Embryonic facial prominence (tissue), 1 donor: ENCODE measurements at regions not wholly inside any gene's neighbourhood (a gene's known extent, or its start where the extent isn't known, plus 50 kb on each side); places are given as distances from the start of the nearest gene placed in this dataset.
"Not testable (repeated sequence)": the region's sequence is repeated elsewhere in the genome, so short reads cannot be mapped to it uniquely, and the experiment has no call there.

ENCODE experiments used
- DNase-seq: peaks from one replicate; pipeline ENCODE4 v3.0.0-alpha.2; 2016; ENCODE audit errors: extremely low spot score

- not testable (repeated sequence) for DNase-seq
Measured at GRCh38 chr2:111395350-111396128, 274.8 kb downstream of the BCL2L11 start.

- DNase-seq = not testable (repeated sequence)
Measured at GRCh38 chr2:111400598-111401253, 280.0 kb downstream of the BCL2L11 start.

GRCh38 chr2:111401270-111402140, 280.8 kb downstream of the BCL2L11 start:
- not testable (repeated sequence) for DNase-seq

GRCh38 chr2:111402450-111402849, 281.7 kb downstream of the BCL2L11 start:
- DNase-seq = not testable (repeated sequence)

GRCh38 chr2:111403287-111403686, 282.6 kb downstream of the BCL2L11 start:
- DNase-seq = not testable (repeated sequence)

- not testable (repeated sequence) for DNase-seq
Measured at GRCh38 chr2:111406616-111407015, 285.9 kb downstream of the BCL2L11 start.

GRCh38 chr2:111407632-111408194, 287.0 kb downstream of the BCL2L11 start:
- DNase-seq = not testable (repeated sequence)

- DNase-seq = not testable (repeated sequence)
Measured at GRCh38 chr2:111410868-111411406, 290.2 kb downstream of the BCL2L11 start.

GRCh38 chr2:111411867-111412681, 291.4 kb downstream of the BCL2L11 start:
- not testable (repeated sequence) for DNase-seq

- DNase-seq = not testable (repeated sequence)
Measured at GRCh38 chr2:111412841-111413650, 292.3 kb downstream of the BCL2L11 start.

- not testable (repeated sequence) for DNase-seq
Measured at GRCh38 chr2:111413950-111414349, 293.2 kb downstream of the BCL2L11 start.

- not testable (repeated sequence) for DNase-seq
Measured at GRCh38 chr2:111415765-111416743, 295.3 kb downstream of the BCL2L11 start.

GRCh38 chr2:111417026-111417425, 296.3 kb downstream of the BCL2L11 start:
- DNase-seq = not testable (repeated sequence)

GRCh38 chr2:111418091-111418875, 297.6 kb downstream of the BCL2L11 start:
- not testable (repeated sequence) for DNase-seq

GRCh38 chr2:111420074-111420473, 299.4 kb downstream of the BCL2L11 start:
- not testable (repeated sequence) for DNase-seq

- not testable (repeated sequence) for DNase-seq
Measured at GRCh38 chr2:111420835-111421234, 300.1 kb downstream of the BCL2L11 start.

- DNase-seq = not testable (repeated sequence)
Measured at GRCh38 chr2:111421949-111422348, 301.2 kb downstream of the BCL2L11 start.
